ENCODE measurements at regions not wholly inside any gene's neighbourhood (a gene's known extent, or its start where the extent isn't known, plus 50 kb on each side); places are given as distances from the start of the nearest gene placed in this dataset.
"Not testable (repeated sequence)": the region's sequence is repeated elsewhere in the genome, so short reads cannot be mapped to it uniquely, and the experiment has no call there.

DNA sequence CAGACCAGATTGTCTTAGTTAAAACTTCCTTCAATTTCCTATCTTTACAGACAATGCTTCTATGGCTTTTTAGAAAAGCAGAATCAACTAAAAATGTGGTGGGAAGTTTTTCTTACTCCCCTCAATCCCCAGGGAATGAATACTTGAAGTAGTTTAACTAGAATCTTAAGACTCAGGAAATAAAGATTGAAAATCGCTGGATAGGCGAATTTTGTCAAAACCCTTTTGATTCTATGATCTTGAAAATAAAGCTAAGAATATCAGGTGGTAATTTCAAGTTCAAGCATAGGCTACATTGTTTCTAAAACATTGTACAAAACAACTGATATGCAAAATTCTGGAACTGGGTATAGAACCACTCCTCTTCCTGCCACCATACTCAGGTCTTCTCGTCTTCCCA, 276.5 kb upstream of the GK2 start:
- no peak overlapping the region for H3K4me3 ChIP-seq (ENCODE audit: low read length)
- no peaks in the 10 kb centered on the region for H3K4me1 ChIP-seq (ENCODE audit: control insufficient read depth, insufficient read depth, low read length)
- no peaks in the 10 kb centered on the region for H3K9me3 ChIP-seq (ENCODE audit: control insufficient read depth, low read depth, low read length)
- H3K27ac ChIP-seq (ENCODE audit: low read length), result no peak overlapping the region
- no peaks in the 10 kb centered on the region for H3K27me3 ChIP-seq (ENCODE audit: control insufficient read depth, insufficient read depth, low read length)
- no peaks in the 10 kb centered on the region for H3K36me3 ChIP-seq (ENCODE audit: control insufficient read depth, insufficient read depth, low read length)
- no peak for DNase-seq
- 90% methylated on average over 2 of the region's 3 CpGs for WGBS (ENCODE audit: insufficient coverage, low lambda C conversion rate)

DNA sequence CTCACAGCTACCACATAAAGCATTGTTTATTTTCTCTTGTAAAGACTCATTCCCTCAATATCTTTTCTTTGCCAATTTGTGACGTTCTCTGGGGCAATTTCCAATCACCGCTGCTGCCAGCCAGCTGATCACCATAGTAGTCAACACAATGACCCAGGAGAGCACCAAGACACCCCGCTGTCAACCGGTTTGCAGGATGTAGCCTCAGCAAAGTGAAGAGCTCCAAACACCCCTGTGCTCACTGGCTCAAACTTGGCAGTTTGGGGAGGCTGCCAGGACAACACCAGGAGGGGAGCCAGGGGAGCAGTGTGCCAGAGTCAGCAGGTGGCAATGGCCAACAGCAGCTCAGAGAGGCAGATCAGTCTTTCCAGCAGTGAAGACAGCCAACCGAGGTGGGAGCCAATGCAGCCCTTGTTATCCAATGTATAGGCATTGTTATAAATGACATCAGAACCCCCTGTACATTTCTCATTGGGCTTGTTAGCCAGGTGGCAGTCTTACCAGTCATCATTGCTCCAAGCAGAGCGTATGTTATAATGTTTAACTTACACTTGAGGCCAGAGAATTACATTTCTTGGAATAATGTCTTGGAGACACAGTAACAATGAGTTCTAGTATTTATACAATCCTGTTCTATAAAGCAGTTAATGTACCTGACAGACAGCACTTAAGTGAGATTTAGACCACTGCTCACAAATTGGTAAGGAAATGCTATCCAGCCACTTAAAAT, 274.9 kb upstream of the GK2 start:
- Histone ChIP-seq H3K27ac (ENCODE audit: low read length) (no peak overlapping the region), H3K27me3 (ENCODE audit: control insufficient read depth, insufficient read depth, low read length) (no peaks in the 10 kb centered on the region), H3K4me3 (ENCODE audit: low read length) (no peak overlapping the region), H3K36me3 (ENCODE audit: control insufficient read depth, insufficient read depth, low read length) (no peaks in the 10 kb centered on the region), H3K9me3 (ENCODE audit: control insufficient read depth, low read depth, low read length) (no peaks in the 10 kb centered on the region), H3K4me1 (ENCODE audit: control insufficient read depth, insufficient read depth, low read length) (no peaks in the 10 kb centered on the region)
- DNase-seq, result no peak
- WGBS (ENCODE audit: insufficient coverage, low lambda C conversion rate), result 60% methylated on average over 1 of the region's 6 CpGs

DNA sequence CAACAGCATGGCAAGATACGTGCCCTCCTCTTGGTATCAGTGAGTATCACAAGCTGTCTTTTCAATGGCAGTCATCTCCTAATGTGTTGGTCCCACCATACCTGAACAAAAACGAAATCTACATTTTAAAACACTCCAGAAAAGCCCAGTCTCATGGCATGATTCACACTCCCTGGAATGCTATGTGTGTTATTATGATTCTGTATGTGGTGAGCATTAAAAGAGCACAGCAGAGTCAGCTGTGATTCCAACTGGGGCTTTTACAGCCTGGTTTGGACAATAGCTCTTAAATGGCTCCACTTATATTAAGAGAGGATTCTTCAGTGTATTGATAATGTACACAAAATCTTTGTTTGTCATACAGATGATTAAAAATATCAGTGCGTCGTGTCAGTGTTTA, 274.1 kb upstream of the GK2 start:
- Histone ChIP-seq H3K9me3 (ENCODE audit: control insufficient read depth, low read depth, low read length) (no peaks in the 10 kb centered on the region), H3K27me3 (ENCODE audit: control insufficient read depth, insufficient read depth, low read length) (no peaks in the 10 kb centered on the region), H3K4me1 (ENCODE audit: control insufficient read depth, insufficient read depth, low read length) (no peaks in the 10 kb centered on the region), H3K27ac (ENCODE audit: low read length) (no peak overlapping the region), H3K36me3 (ENCODE audit: control insufficient read depth, insufficient read depth, low read length) (no peaks in the 10 kb centered on the region), H3K4me3 (ENCODE audit: low read length) (no peak overlapping the region)
- no peak for DNase-seq
- WGBS (ENCODE audit: insufficient coverage, low lambda C conversion rate), result 90% methylated on average over 2 of the region's 4 CpGs

DNA sequence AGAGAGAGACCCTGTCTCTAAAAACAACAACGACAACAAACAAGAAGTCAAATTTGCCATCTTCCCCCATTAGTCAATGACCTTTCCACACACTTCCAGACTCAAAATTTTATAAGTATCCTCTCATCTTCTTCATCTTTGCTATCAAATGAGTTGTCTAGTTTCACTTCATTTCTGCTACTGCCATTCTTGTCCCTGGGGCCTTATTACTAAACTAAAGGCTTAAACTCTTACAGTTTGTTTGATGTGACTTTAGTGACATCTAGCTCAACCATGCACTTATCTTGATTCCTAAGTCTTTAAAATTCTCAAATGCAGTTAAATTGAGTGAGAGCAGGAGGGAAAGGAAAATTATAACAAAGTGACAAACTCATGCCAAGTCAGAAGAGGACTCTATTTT, 271.8 kb upstream of the GK2 start:
- Histone ChIP-seq H3K4me1 (ENCODE audit: control insufficient read depth, insufficient read depth, low read length) (no peaks in the 10 kb centered on the region), H3K4me3 (ENCODE audit: low read length) (no peak overlapping the region), H3K27me3 (ENCODE audit: control insufficient read depth, insufficient read depth, low read length) (no peaks in the 10 kb centered on the region), H3K9me3 (ENCODE audit: control insufficient read depth, low read depth, low read length) (no peaks in the 10 kb centered on the region), H3K36me3 (ENCODE audit: control insufficient read depth, insufficient read depth, low read length) (no peaks in the 10 kb centered on the region), H3K27ac (ENCODE audit: low read length) (no peak overlapping the region)
- WGBS (ENCODE audit: insufficient coverage, low lambda C conversion rate), result no CpG with 5 or more reads among the region's 1 CpG
- no peak for DNase-seq

DNA sequence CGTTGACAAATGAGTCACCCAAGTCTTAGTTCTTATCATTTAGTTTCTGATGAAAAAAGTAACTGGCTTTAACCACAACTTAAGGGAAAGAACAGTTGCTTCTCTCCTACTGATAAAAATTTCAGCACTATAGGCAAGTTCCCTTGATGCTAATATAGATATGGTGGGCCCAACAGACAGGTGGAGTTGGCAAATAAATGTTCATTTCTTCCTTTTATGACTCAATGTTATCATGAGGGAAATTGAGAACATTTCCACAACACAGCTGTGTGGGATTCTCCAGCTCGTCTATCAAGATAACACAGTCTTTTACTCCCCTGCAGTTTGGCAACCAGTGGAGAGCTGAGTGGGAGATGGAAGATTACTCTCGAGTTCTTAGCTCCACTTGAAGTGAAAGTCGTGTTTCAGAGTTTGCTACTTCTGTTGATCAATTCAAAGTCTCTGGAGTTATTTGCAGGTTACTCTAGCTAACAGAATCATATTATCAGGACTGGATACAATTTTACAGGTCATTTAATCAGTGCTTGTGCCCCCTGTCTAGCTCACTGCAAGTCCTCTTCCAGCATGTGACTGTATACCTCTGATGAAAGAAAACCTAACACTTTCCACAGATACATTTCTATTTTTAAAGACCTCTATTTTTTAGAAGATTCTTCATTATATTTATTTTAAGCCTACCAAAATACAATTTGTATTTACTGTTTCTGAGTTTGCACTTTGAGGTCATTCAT, 270.6 kb upstream of the GK2 start:
- H3K27ac ChIP-seq (ENCODE audit: low read length), result no peak overlapping the region
- H3K9me3 ChIP-seq (ENCODE audit: control insufficient read depth, low read depth, low read length), result no peaks in the 10 kb centered on the region
- H3K4me3 ChIP-seq (ENCODE audit: low read length), result no peak overlapping the region
- H3K27me3 ChIP-seq (ENCODE audit: control insufficient read depth, insufficient read depth, low read length), result no peaks in the 10 kb centered on the region
- 31% methylated on average over 2 of the region's 4 CpGs for WGBS (ENCODE audit: insufficient coverage, low lambda C conversion rate)
- no peak for DNase-seq
- no peaks in the 10 kb centered on the region for H3K36me3 ChIP-seq (ENCODE audit: control insufficient read depth, insufficient read depth, low read length)
- H3K4me1 ChIP-seq (ENCODE audit: control insufficient read depth, insufficient read depth, low read length), result no peaks in the 10 kb centered on the region

DNA sequence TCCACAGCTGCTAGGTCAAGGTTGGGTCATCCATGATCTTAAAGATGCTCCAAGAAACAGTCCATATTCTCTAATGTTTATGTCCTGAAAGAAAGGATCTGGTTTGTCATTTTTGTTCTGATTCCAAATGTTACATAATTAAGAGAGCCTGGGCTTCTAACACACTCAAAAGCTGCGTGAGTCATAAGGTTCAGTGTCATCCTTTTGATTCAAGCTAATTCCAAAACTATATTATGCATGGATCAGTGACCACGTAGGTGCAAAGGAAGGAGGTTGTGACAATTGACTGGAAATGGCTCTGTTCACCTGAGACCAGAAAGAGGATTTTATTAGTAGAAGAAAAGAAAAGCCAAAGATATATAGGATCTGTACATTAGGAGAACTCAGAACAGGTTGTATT, 268.7 kb upstream of the GK2 start:
- WGBS (ENCODE audit: insufficient coverage, low lambda C conversion rate), result no CpG with 5 or more reads among the region's 2 CpGs
- no peak for DNase-seq
- H3K4me3 ChIP-seq (ENCODE audit: low read length), result no peak overlapping the region
- H3K9me3 ChIP-seq (ENCODE audit: control insufficient read depth, low read depth, low read length), result no peaks in the 10 kb centered on the region
- H3K4me1 ChIP-seq (ENCODE audit: control insufficient read depth, insufficient read depth, low read length), result no peaks in the 10 kb centered on the region
- H3K36me3 ChIP-seq (ENCODE audit: control insufficient read depth, insufficient read depth, low read length), result no peaks in the 10 kb centered on the region
- H3K27me3 ChIP-seq (ENCODE audit: control insufficient read depth, insufficient read depth, low read length), result no peaks in the 10 kb centered on the region
- H3K27ac ChIP-seq (ENCODE audit: low read length), result no peak overlapping the region

DNA sequence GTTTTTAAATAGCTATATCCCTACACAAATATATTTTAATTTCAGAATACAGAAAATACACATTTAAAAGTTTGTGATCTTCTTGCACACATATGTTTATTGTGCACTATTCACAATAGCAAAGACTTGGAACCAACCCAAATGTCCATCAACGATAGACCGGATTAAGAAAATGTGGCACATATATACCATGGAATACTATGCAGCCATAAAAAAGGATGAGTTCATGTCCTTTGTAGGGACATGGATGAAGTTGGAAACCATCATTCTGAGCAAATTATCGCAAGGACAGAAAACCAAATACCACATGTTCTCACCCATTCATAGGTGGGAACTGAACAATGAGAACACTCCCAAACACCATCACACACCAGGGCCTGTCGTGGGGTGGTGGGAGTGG, 266.9 kb upstream of the GK2 start:
- no CpG with 5 or more reads among the region's 4 CpGs for WGBS (ENCODE audit: insufficient coverage, low lambda C conversion rate)
- not testable (repeated sequence) for H3K36me3 ChIP-seq (ENCODE audit: control insufficient read depth, insufficient read depth, low read length); H3K9me3 ChIP-seq (ENCODE audit: control insufficient read depth, low read depth, low read length); H3K27me3 ChIP-seq (ENCODE audit: control insufficient read depth, insufficient read depth, low read length); DNase-seq; H3K4me1 ChIP-seq (ENCODE audit: control insufficient read depth, insufficient read depth, low read length); H3K4me3 ChIP-seq (ENCODE audit: low read length); H3K27ac ChIP-seq (ENCODE audit: low read length)

DNA sequence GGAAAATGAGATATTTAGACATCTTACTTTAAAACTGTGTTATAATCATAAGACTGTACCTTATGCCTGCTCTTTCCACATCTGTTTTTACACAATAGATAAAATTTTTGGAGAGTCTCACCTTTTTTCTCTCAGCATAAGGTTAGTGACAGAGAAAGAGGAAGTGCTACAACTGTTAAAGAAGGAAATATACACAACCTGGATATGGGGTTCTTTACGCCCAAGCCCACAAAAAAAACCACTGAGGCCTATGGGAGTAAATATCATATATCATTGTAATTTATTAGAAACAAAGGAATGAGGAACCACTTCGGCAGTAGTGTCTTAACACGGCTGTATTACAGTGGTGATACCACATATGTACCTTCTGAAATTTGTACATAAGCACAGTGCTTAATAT, 265.9 kb upstream of the GK2 start:
- H3K4me1 ChIP-seq (ENCODE audit: control insufficient read depth, insufficient read depth, low read length), result no peaks in the 10 kb centered on the region
- no peaks in the 10 kb centered on the region for H3K9me3 ChIP-seq (ENCODE audit: control insufficient read depth, low read depth, low read length)
- 93% methylated on average over 2 of the region's 3 CpGs for WGBS (ENCODE audit: insufficient coverage, low lambda C conversion rate)
- no peaks in the 10 kb centered on the region for H3K36me3 ChIP-seq (ENCODE audit: control insufficient read depth, insufficient read depth, low read length)
- H3K4me3 ChIP-seq (ENCODE audit: low read length), result no peak overlapping the region
- DNase-seq, result no peak
- no peak overlapping the region for H3K27ac ChIP-seq (ENCODE audit: low read length)
- H3K27me3 ChIP-seq (ENCODE audit: control insufficient read depth, insufficient read depth, low read length), result no peaks in the 10 kb centered on the region

DNA sequence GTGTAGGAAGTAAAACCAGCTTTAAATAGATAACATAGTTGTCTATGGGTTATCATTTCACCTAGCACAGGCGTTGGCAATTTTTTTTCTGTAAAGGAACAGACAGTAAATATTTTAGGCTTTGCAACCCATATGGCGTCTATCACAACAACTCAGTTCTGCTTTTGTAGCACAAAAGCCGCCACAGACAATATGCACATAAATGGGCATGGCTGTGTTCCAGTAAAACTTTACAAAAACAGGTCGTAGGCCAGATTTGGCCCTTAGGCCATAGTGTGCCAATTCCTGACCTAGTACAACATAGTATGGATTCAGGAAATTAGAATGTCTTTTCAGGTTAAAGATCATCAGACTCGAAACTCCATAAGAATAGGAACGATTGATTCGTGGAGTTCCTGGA, 265.3 kb upstream of the GK2 start:
- 30% methylated on average over 2 of the region's 7 CpGs for WGBS (ENCODE audit: insufficient coverage, low lambda C conversion rate)

DNA sequence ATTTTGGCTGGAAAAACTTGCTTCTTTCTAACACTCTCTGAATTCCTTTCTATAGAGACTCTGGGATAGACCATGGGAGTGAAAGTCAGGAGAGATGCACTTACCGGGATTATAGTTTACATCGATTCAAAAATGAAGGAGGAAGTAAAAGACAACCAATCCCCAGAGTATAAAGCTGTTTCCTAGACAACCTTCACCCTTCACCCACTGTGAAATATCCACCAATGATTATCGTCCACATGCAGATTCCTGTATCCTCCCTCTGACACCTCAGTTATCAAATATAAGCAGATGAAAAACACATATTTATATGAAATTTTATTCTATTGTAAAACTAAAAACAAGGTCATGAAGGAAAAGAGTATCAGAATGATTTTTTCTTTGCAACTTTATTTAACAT, 258.8 kb upstream of the GK2 start:
- no CpG with 5 or more reads among the region's 3 CpGs for WGBS (ENCODE audit: insufficient coverage, low lambda C conversion rate)
- H3K4me3 ChIP-seq (ENCODE audit: low read length), result no peak overlapping the region
- H3K27me3 ChIP-seq (ENCODE audit: control insufficient read depth, insufficient read depth, low read length), result no peaks in the 10 kb centered on the region

More for the DNA sequence above, 265.3 kb upstream of the GK2 start:
- no peaks in the 10 kb centered on the region for H3K4me1 ChIP-seq (ENCODE audit: control insufficient read depth, insufficient read depth, low read length)
- no peaks in the 10 kb centered on the region for H3K9me3 ChIP-seq (ENCODE audit: control insufficient read depth, low read depth, low read length)
- H3K4me3 ChIP-seq (ENCODE audit: low read length), result no peak overlapping the region
- no peaks in the 10 kb centered on the region for H3K36me3 ChIP-seq (ENCODE audit: control insufficient read depth, insufficient read depth, low read length)
- H3K27ac ChIP-seq (ENCODE audit: low read length), result no peak overlapping the region
- no peak for DNase-seq
- H3K27me3 ChIP-seq (ENCODE audit: control insufficient read depth, insufficient read depth, low read length), result no peaks in the 10 kb centered on the region

DNA sequence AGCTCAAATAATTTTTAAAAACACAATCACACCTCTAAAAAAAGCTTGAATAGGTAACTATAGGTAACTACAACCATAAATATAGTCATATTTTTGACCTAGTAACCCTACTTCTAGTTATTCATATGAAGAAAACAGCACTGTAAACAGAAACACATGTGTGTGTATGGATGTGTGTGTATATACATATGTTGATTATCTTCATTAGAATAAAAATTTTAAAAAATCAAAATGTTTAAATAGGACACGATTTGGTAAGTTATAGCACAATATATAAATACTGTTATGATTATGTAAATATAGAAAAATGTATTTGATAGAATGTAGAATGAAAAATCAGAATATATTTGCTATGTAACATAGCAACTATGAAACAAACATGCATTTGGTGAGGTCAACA, 258.1 kb upstream of the GK2 start:
- H3K4me3 ChIP-seq (ENCODE audit: low read length), result no peak overlapping the region
- no peak overlapping the region for H3K27ac ChIP-seq (ENCODE audit: low read length)
- H3K9me3 ChIP-seq (ENCODE audit: control insufficient read depth, low read depth, low read length), result no peaks in the 10 kb centered on the region
- H3K27me3 ChIP-seq (ENCODE audit: control insufficient read depth, insufficient read depth, low read length), result no peaks in the 10 kb centered on the region
- no peaks in the 10 kb centered on the region for H3K4me1 ChIP-seq (ENCODE audit: control insufficient read depth, insufficient read depth, low read length)
- no peaks in the 10 kb centered on the region for H3K36me3 ChIP-seq (ENCODE audit: control insufficient read depth, insufficient read depth, low read length)
- 91% methylated on average over 1 of the region's 1 CpG for WGBS (ENCODE audit: insufficient coverage, low lambda C conversion rate)
- no peak for DNase-seq

More for the DNA sequence above, 258.8 kb upstream of the GK2 start:
- no peak for DNase-seq
- no peaks in the 10 kb centered on the region for H3K36me3 ChIP-seq (ENCODE audit: control insufficient read depth, insufficient read depth, low read length)
- no peak overlapping the region for H3K27ac ChIP-seq (ENCODE audit: low read length)
- no peaks in the 10 kb centered on the region for H3K4me1 ChIP-seq (ENCODE audit: control insufficient read depth, insufficient read depth, low read length)
- H3K9me3 ChIP-seq (ENCODE audit: control insufficient read depth, low read depth, low read length), result no peaks in the 10 kb centered on the region

Data from large intestine (tissue), 3 donors.